ENCODE measurements at regions not wholly inside any gene's neighbourhood (a gene's known extent, or its start where the extent isn't known, plus 50 kb on each side); places are given as distances from the start of the nearest gene placed in this dataset.

- no peaks in the 10 kb centered on the region for H3K79me2 ChIP-seq (ENCODE audit: control insufficient read depth, insufficient read depth, low read length)
- no peak overlapping the region for H3K4me3 ChIP-seq (ENCODE audit: control insufficient read depth in 2 of 3, extremely low read depth in 1 of 3, insufficient read depth in 2 of 3, low read depth in 1 of 3, low read length in 3 of 3)
- no peaks in the 10 kb centered on the region for H3K27me3 ChIP-seq (ENCODE audit: control insufficient read depth, extremely low read depth, insufficient read depth, low read length)
- TF ChIP-seq, protein P1, sequence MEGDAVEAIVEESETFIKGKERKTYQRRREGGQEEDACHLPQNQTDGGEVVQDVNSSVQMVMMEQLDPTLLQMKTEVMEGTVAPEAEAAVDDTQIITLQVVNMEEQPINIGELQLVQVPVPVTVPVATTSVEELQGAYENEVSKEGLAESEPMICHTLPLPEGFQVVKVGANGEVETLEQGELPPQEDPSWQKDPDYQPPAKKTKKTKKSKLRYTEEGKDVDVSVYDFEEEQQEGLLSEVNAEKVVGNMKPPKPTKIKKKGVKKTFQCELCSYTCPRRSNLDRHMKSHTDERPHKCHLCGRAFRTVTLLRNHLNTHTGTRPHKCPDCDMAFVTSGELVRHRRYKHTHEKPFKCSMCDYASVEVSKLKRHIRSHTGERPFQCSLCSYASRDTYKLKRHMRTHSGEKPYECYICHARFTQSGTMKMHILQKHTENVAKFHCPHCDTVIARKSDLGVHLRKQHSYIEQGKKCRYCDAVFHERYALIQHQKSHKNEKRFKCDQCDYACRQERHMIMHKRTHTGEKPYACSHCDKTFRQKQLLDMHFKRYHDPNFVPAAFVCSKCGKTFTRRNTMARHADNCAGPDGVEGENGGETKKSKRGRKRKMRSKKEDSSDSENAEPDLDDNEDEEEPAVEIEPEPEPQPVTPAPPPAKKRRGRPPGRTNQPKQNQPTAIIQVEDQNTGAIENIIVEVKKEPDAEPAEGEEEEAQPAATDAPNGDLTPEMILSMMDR (optimal IDR thresholded peaks at IDR 0.05 in 1 of 3, IDR thresholded peaks at IDR 0.05 in 1 of 3, conservative IDR thresholded peaks at IDR 0.05 in 1 of 3; ENCODE audit: extremely low read depth in 1 of 3, insufficient read depth in 2 of 3, low read length in 3 of 3), result no peak
- no peak for TF ChIP-seq EZH2 (IDR thresholded peaks at IDR 0.05; ENCODE audit: low read length)
- no peak overlapping the region for H3K4me2 ChIP-seq (ENCODE audit: control insufficient read depth, extremely low read depth, insufficient read depth, low read depth, low read length)
- dilution Hi-C loops (cut with MboI; ENCODE audit: extremely low pct_ligation_motif_present, low sequenced_read_pairs), result no loop called here
- no peak overlapping the region for H2AFZ ChIP-seq (ENCODE audit: control insufficient read depth, low read length)
- H4K20me1 ChIP-seq (ENCODE audit: control insufficient read depth, extremely low read depth, insufficient read depth, low read length), result no peaks in the 10 kb centered on the region
- H3K9me1 ChIP-seq (ENCODE audit: control insufficient read depth, extremely low read depth, insufficient read depth, low read length), result no peaks in the 10 kb centered on the region
- H3K36me3 ChIP-seq (ENCODE audit: control insufficient read depth in 2 of 2, extremely low read depth in 1 of 2, insufficient read depth in 2 of 2, low read length in 2 of 2), result no peaks in the 10 kb centered on the region
- H3K9me3 ChIP-seq (ENCODE audit: control insufficient read depth, low read depth, low read length), result no peaks in the 10 kb centered on the region
- FAIRE-seq, result no peak
- no peak for DNase-seq (ENCODE audit: low read depth, low spot score)
- H3K4me1 ChIP-seq (ENCODE audit: control insufficient read depth, extremely low read depth, insufficient read depth, low read length), result no peaks in the 10 kb centered on the region
- no peak overlapping the region for H3K9ac ChIP-seq (ENCODE audit: control insufficient read depth, extremely low read depth, insufficient read depth, low read length)
- no peak overlapping the region for H3K27ac ChIP-seq (ENCODE audit: control insufficient read depth, insufficient read depth, low read length)
These were observed 1234.6 kb upstream of the CHAC2 start for GRCh38 chr2:52532956-52533355.

GRCh38 chr2:52526735-52527134 is 1240.9 kb upstream of the CHAC2 start:
- no peak overlapping the region for H3K4me3 ChIP-seq (ENCODE audit: control insufficient read depth in 2 of 3, extremely low read depth in 1 of 3, insufficient read depth in 2 of 3, low read depth in 1 of 3, low read length in 3 of 3)
- H4K20me1 ChIP-seq (ENCODE audit: control insufficient read depth, extremely low read depth, insufficient read depth, low read length), result no peaks in the 10 kb centered on the region
- DNase-seq (ENCODE audit: low read depth, low spot score), result no peak
- no peaks in the 10 kb centered on the region for H3K27me3 ChIP-seq (ENCODE audit: control insufficient read depth, extremely low read depth, insufficient read depth, low read length)
- H3K4me1 ChIP-seq (ENCODE audit: control insufficient read depth, extremely low read depth, insufficient read depth, low read length), result no peaks in the 10 kb centered on the region
- no peak overlapping the region for H3K27ac ChIP-seq (ENCODE audit: control insufficient read depth, insufficient read depth, low read length)
- no peak for FAIRE-seq
- H2AFZ ChIP-seq (ENCODE audit: control insufficient read depth, low read length), result no peak overlapping the region
- H3K9ac ChIP-seq (ENCODE audit: control insufficient read depth, extremely low read depth, insufficient read depth, low read length), result no peak overlapping the region
- no peaks in the 10 kb centered on the region for H3K36me3 ChIP-seq (ENCODE audit: control insufficient read depth in 2 of 2, extremely low read depth in 1 of 2, insufficient read depth in 2 of 2, low read length in 2 of 2)
- no peaks in the 10 kb centered on the region for H3K9me1 ChIP-seq (ENCODE audit: control insufficient read depth, extremely low read depth, insufficient read depth, low read length)
- no peaks in the 10 kb centered on the region for H3K9me3 ChIP-seq (ENCODE audit: control insufficient read depth, low read depth, low read length)
- no peak overlapping the region for H3K4me2 ChIP-seq (ENCODE audit: control insufficient read depth, extremely low read depth, insufficient read depth, low read depth, low read length)
- dilution Hi-C loops (cut with MboI; ENCODE audit: extremely low pct_ligation_motif_present, low sequenced_read_pairs), result no loop called here
- TF ChIP-seq, protein P1 (optimal IDR thresholded peaks at IDR 0.05 in 1 of 3, IDR thresholded peaks at IDR 0.05 in 1 of 3, conservative IDR thresholded peaks at IDR 0.05 in 1 of 3; ENCODE audit: extremely low read depth in 1 of 3, insufficient read depth in 2 of 3, low read length in 3 of 3), result no peak
- TF ChIP-seq EZH2 (IDR thresholded peaks at IDR 0.05; ENCODE audit: low read length), result no peak
- H3K79me2 ChIP-seq (ENCODE audit: control insufficient read depth, insufficient read depth, low read length), result no peaks in the 10 kb centered on the region
